ENCODE measurements at regions not wholly inside any gene's neighbourhood (a gene's known extent, or its start where the extent isn't known, plus 50 kb on each side); places are given as distances from the start of the nearest gene placed in this dataset.

DNA sequence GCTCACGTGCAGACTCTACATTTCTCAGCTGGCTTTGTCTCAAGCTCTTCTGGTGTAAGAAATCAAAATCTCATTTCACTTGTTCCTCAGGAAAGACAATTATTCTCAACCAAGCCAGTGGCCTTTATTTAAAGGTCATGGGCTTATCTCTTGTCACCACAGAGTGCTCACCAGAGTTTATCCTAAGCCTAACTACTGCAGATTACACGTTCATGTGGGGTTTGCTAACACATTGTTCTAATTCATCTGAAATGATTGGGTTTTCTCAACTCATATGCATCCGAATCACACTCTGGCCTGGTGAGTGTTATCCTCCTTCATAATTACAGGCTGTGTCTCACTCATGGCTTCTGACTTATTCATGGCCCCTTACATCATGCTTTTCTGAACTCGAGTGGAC, 83.3 kb upstream of the TSC22D2 start:
- TF ChIP-seq, protein P1, sequence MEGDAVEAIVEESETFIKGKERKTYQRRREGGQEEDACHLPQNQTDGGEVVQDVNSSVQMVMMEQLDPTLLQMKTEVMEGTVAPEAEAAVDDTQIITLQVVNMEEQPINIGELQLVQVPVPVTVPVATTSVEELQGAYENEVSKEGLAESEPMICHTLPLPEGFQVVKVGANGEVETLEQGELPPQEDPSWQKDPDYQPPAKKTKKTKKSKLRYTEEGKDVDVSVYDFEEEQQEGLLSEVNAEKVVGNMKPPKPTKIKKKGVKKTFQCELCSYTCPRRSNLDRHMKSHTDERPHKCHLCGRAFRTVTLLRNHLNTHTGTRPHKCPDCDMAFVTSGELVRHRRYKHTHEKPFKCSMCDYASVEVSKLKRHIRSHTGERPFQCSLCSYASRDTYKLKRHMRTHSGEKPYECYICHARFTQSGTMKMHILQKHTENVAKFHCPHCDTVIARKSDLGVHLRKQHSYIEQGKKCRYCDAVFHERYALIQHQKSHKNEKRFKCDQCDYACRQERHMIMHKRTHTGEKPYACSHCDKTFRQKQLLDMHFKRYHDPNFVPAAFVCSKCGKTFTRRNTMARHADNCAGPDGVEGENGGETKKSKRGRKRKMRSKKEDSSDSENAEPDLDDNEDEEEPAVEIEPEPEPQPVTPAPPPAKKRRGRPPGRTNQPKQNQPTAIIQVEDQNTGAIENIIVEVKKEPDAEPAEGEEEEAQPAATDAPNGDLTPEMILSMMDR (IDR thresholded peaks at IDR 0.05 in 2 of 3, conservative IDR thresholded peaks at IDR 0.05 in 1 of 3; ENCODE audit: insufficient read depth in 2 of 3, low read depth in 1 of 3, low read length in 3 of 3), result no peak
- TF ChIP-seq TBL1XR1 (IDR thresholded peaks at IDR 0.05; ENCODE audit: low read length in 2 of 2), result no peak
- TF ChIP-seq EZH2 (IDR thresholded peaks at IDR 0.05; ENCODE audit: borderline replicate concordance, low read depth, low read length), result no peak
- TF ChIP-seq YY1 (IDR thresholded peaks at IDR 0.05; ENCODE audit: borderline replicate concordance in 1 of 3, control insufficient read depth in 1 of 3, extremely low read depth in 1 of 3, insufficient read depth in 3 of 3, insufficient read length in 1 of 3, insufficient replicate concordance in 2 of 3, low read depth in 1 of 3, low read length in 2 of 3), result no peak
- TF ChIP-seq, protein P2, sequence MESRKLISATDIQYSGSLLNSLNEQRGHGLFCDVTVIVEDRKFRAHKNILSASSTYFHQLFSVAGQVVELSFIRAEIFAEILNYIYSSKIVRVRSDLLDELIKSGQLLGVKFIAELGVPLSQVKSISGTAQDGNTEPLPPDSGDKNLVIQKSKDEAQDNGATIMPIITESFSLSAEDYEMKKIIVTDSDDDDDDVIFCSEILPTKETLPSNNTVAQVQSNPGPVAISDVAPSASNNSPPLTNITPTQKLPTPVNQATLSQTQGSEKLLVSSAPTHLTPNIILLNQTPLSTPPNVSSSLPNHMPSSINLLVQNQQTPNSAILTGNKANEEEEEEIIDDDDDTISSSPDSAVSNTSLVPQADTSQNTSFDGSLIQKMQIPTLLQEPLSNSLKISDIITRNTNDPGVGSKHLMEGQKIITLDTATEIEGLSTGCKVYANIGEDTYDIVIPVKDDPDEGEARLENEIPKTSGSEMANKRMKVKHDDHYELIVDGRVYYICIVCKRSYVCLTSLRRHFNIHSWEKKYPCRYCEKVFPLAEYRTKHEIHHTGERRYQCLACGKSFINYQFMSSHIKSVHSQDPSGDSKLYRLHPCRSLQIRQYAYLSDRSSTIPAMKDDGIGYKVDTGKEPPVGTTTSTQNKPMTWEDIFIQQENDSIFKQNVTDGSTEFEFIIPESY (CRISPR knock-in tag; IDR thresholded peaks at IDR 0.05), result no peak
- no peak for TF ChIP-seq ETV6 (IDR thresholded peaks at IDR 0.05; ENCODE audit: borderline replicate concordance in 1 of 2, low read depth in 2 of 2, low read length in 1 of 2)
- no peak for TF ChIP-seq ETV6 (CRISPR knock-in tag; IDR thresholded peaks at IDR 0.05; ENCODE audit: borderline replicate concordance)
- TF ChIP-seq KDM4B (IDR thresholded peaks at IDR 0.05; ENCODE audit: borderline replicate concordance in 2 of 2, low read depth in 1 of 2), result no peak
- no peak for TF ChIP-seq GABPA (tag; conservative IDR thresholded peaks at IDR 0.05; ENCODE audit: low read depth)
- no peak for TF ChIP-seq POLR2A (conservative IDR thresholded peaks at IDR 0.05)
- TF ChIP-seq NR1H2 (CRISPR knock-in tag; IDR thresholded peaks at IDR 0.05), result no peak
- no peak for TF ChIP-seq ZBED1 (IDR thresholded peaks at IDR 0.05)
